ENCODE measurements at regions not wholly inside any gene's neighbourhood (a gene's known extent, or its start where the extent isn't known, plus 50 kb on each side); places are given as distances from the start of the nearest gene placed in this dataset.

- no peaks in the 10 kb centered on the region for H3K9me3 Mint-ChIP-seq (ENCODE audit: unreplicated experiment)
- no peaks in the 10 kb centered on the region for H3K27me3 Mint-ChIP-seq (ENCODE audit: insufficient read depth, unreplicated experiment)
- intact Hi-C loops (cut with micrococcal nuclease), result no loop called here
- ChIA-PET POLR2A (interaction anchor here (0.7 kb wide), 1 partner anchor 64 kb away, joined by 3 read pairs; no protein-coding TSS in a partner anchor), CTCF (interaction anchor here (0.6 kb wide), 1 partner anchor 637 kb away, joined by 3 read pairs; no protein-coding TSS in a partner anchor)
- no peak overlapping the region for H3K27ac Mint-ChIP-seq (ENCODE audit: low read depth, unreplicated experiment)
- H3K4me3 Mint-ChIP-seq (ENCODE audit: unreplicated experiment), result no peak overlapping the region
- H3K4me1 Mint-ChIP-seq (ENCODE audit: insufficient read depth, unreplicated experiment), result no peaks in the 10 kb centered on the region
- DNase-seq (ENCODE audit: unreplicated experiment), result no peak
- no TSS peak for BruUV-seq (replicated peaks)
- no peak for TF ChIP-seq CTCF (IDR thresholded peaks at IDR 0.05; ENCODE audit: unreplicated experiment)
- no peaks in the 10 kb centered on the region for H3K36me3 Mint-ChIP-seq (ENCODE audit: insufficient read depth, unreplicated experiment)
Measured at GRCh38 chr2:193101591-193101990, 906.9 kb upstream of the TMEFF2 start.

GRCh38 chr2:193088026-193088425 is 893.3 kb upstream of the TMEFF2 start:
- no peaks in the 10 kb centered on the region for H3K9me3 Mint-ChIP-seq (ENCODE audit: unreplicated experiment)
- POLR2A ChIA-PET, result no interaction called here
- DNase-seq (ENCODE audit: unreplicated experiment), result no peak
- peak overlapping the region; percentile 73 for H3K27ac Mint-ChIP-seq (ENCODE audit: low read depth, unreplicated experiment)
- no peaks in the 10 kb centered on the region for H3K27me3 Mint-ChIP-seq (ENCODE audit: insufficient read depth, unreplicated experiment)
- no peaks in the 10 kb centered on the region for H3K4me1 Mint-ChIP-seq (ENCODE audit: insufficient read depth, unreplicated experiment)
- BruUV-seq (replicated peaks), result no TSS peak
- no peak for TF ChIP-seq CTCF (IDR thresholded peaks at IDR 0.05; ENCODE audit: unreplicated experiment)
- no peak overlapping the region for H3K4me3 Mint-ChIP-seq (ENCODE audit: unreplicated experiment)
- no peaks in the 10 kb centered on the region for H3K36me3 Mint-ChIP-seq (ENCODE audit: insufficient read depth, unreplicated experiment)
- intact Hi-C loops (cut with micrococcal nuclease), result no loop called here
- CTCF ChIA-PET, result no interaction called here

- Mint-ChIP-seq H3K27me3 (ENCODE audit: insufficient read depth, unreplicated experiment) (no peaks in the 10 kb centered on the region), H3K4me3 (ENCODE audit: unreplicated experiment) (no peak overlapping the region), H3K36me3 (ENCODE audit: insufficient read depth, unreplicated experiment) (no peaks in the 10 kb centered on the region), H3K9me3 (ENCODE audit: unreplicated experiment) (peaks cover 1% of the 10 kb centered on the region), H3K4me1 (ENCODE audit: insufficient read depth, unreplicated experiment) (no peaks in the 10 kb centered on the region), H3K27ac (ENCODE audit: low read depth, unreplicated experiment) (no peak overlapping the region)
- TF ChIP-seq CTCF (IDR thresholded peaks at IDR 0.05; ENCODE audit: unreplicated experiment), result no peak
- ChIA-PET POLR2A (interaction anchor here (0.6 kb wide), 1 partner anchor 190 kb away, joined by 4 read pairs; no protein-coding TSS in a partner anchor), CTCF (no interaction called here)
- intact Hi-C loops (cut with micrococcal nuclease), result no loop called here
- DNase-seq (ENCODE audit: unreplicated experiment), result peak; percentile 36
- no TSS peak for BruUV-seq (replicated peaks)
Measured at GRCh38 chr2:193076995-193077394, 882.3 kb upstream of the TMEFF2 start.

GRCh38 chr2:193074933-193075332 is 880.2 kb upstream of the TMEFF2 start:
- no peaks in the 10 kb centered on the region for H3K4me1 Mint-ChIP-seq (ENCODE audit: insufficient read depth, unreplicated experiment)
- ChIA-PET POLR2A (interaction anchor here (0.5 kb wide), 1 partner anchor 638 kb away, joined by 3 read pairs; no protein-coding TSS in a partner anchor), CTCF (interaction anchor here (1.7 kb wide), 1 partner anchor 325 kb away, joined by 6 read pairs; no protein-coding TSS in a partner anchor)
- no peak overlapping the region for H3K27ac Mint-ChIP-seq (ENCODE audit: low read depth, unreplicated experiment)
- no peak for DNase-seq (ENCODE audit: unreplicated experiment)
- intact Hi-C loops (cut with micrococcal nuclease), result no loop called here
- peaks cover 7% of the 10 kb centered on the region for H3K9me3 Mint-ChIP-seq (ENCODE audit: unreplicated experiment)
- TF ChIP-seq CTCF (IDR thresholded peaks at IDR 0.05; ENCODE audit: unreplicated experiment), result no peak
- no TSS peak for BruUV-seq (replicated peaks)
- no peaks in the 10 kb centered on the region for H3K27me3 Mint-ChIP-seq (ENCODE audit: insufficient read depth, unreplicated experiment)
- H3K36me3 Mint-ChIP-seq (ENCODE audit: insufficient read depth, unreplicated experiment), result no peaks in the 10 kb centered on the region
- H3K4me3 Mint-ChIP-seq (ENCODE audit: unreplicated experiment), result no peak overlapping the region
